Caki2 (cell line): ENCODE measurements at regions not wholly inside any gene's neighbourhood (a gene's known extent, or its start where the extent isn't known, plus 50 kb on each side); places are given as distances from the start of the nearest gene placed in this dataset.

ENCODE experiments used
- DNase-seq: peaks from one replicate; pipeline ENCODE4 v3.0.0-alpha.2; 2015; ENCODE audit warnings: low read depth
- in situ Hi-C: cut with HindIII; loops from 2 replicates; pipeline ENCODE4 v1.10.0; 2016; ENCODE audit warnings: low sequenced_read_pairs, low pct_unique_long_range_greater_than_20kb, mixed read lengths

- no peak for DNase-seq
- in situ Hi-C loops: no loop called here
Measured at GRCh38 chr10:89101943-89102342, 105.2 kb downstream of the CH25H start.

- in situ Hi-C loops: no loop called here
- no peak for DNase-seq
Measured at GRCh38 chr10:89100680-89101079, 106.4 kb downstream of the CH25H start.

GRCh38 chr10:89097226-89097625 is 106.6 kb downstream of the FAS start:
- no peak for DNase-seq

GRCh38 chr10:89095701-89096391 is 105.2 kb downstream of the FAS start:
- in situ Hi-C loops: no loop called here

More at GRCh38 chr10:89097226-89097625, 106.6 kb downstream of the FAS start:
- in situ Hi-C loops: no loop called here

GRCh38 chr10:89093728-89094127 is 103.1 kb downstream of the FAS start:
- no peak for DNase-seq
- in situ Hi-C loops: no loop called here

More at GRCh38 chr10:89095701-89096391, 105.2 kb downstream of the FAS start:
- DNase-seq: no peak

- DNase-seq: no peak
- in situ Hi-C loops: no loop called here
Measured at GRCh38 chr10:89092981-89093380, 102.4 kb downstream of the FAS start.

- in situ Hi-C loops: no loop called here
- DNase-seq: no peak
Measured at GRCh38 chr10:89092439-89092838, 101.8 kb downstream of the FAS start.

GRCh38 chr10:89091496-89091895 is 100.9 kb downstream of the FAS start:
- DNase-seq: no peak
- in situ Hi-C loops: no loop called here

- DNase-seq: no peak
- in situ Hi-C loops: no loop called here
Measured at GRCh38 chr10:89090756-89091445, 100.3 kb downstream of the FAS start.

GRCh38 chr10:89086801-89087521 is 96.4 kb downstream of the FAS start:
- DNase-seq: no peak
- in situ Hi-C loops: no loop called here

- DNase-seq: no peak
- in situ Hi-C loops: no loop called here
Measured at GRCh38 chr10:89085153-89085552, 94.6 kb downstream of the FAS start.

GRCh38 chr10:89082086-89082485 is 91.5 kb downstream of the FAS start:
- DNase-seq: no peak
- in situ Hi-C loops: no loop called here

GRCh38 chr10:89080660-89081059 is 90.1 kb downstream of the FAS start:
- DNase-seq: no peak
- in situ Hi-C loops: no loop called here

GRCh38 chr10:89079961-89080360 is 89.4 kb downstream of the FAS start:
- no peak for DNase-seq
- in situ Hi-C loops: no loop called here

- no peak for DNase-seq
- in situ Hi-C loops: no loop called here
Measured at GRCh38 chr10:89078724-89079672, 88.4 kb downstream of the FAS start.

- no peak for DNase-seq
- in situ Hi-C loops: no loop called here
Measured at GRCh38 chr10:89076120-89076519, 85.5 kb downstream of the FAS start.

GRCh38 chr10:89075631-89076030 is 85.0 kb downstream of the FAS start:
- in situ Hi-C loops: no loop called here
- DNase-seq: no peak

GRCh38 chr10:89074120-89074519 is 83.5 kb downstream of the FAS start:
- DNase-seq: no peak
- in situ Hi-C loops: no loop called here
